Mesenchymal stem cell (in vitro differentiated cells and primary cell): ENCODE measurements at regions not wholly inside any gene's neighbourhood (a gene's known extent, or its start where the extent isn't known, plus 50 kb on each side); places are given as distances from the start of the nearest gene placed in this dataset.
"Not testable (repeated sequence)": the region's sequence is repeated elsewhere in the genome, so short reads cannot be mapped to it uniquely, and the experiment has no call there.

Source experiments
- DNase-seq: peaks from one replicate; pipeline ENCODE4 v3.0.0-alpha.2; 2013
- H2AFZ ChIP-seq: one replicate; pipeline ENCODE4 v1.6.1; 2013; ENCODE audit warnings: low read depth, mild to moderate bottlenecking, control low read depth, inconsistent platforms, low read length, moderate library complexity
- H2AK5ac ChIP-seq: 2 replicates; pipeline ENCODE4 v1.6.1; 2013; ENCODE audit warnings: low read length, moderate library complexity, mild to moderate bottlenecking, inconsistent platforms; ENCODE audit not compliant: severe bottlenecking
- H2BK120ac ChIP-seq: one replicate; pipeline ENCODE4 v1.6.1; 2013; ENCODE audit warnings: low read depth, mild to moderate bottlenecking, inconsistent platforms, low read length, moderate library complexity
- H2BK12ac ChIP-seq, 2 experiments: one replicate each; pipeline ENCODE4 v1.6.1; 2013; ENCODE audit warnings: inconsistent platforms in 2 of 2, low read length in 2 of 2, mild to moderate bottlenecking in 2 of 2, moderate library complexity in 2 of 2, control low read depth in 1 of 2
- H2BK15ac ChIP-seq: one replicate; pipeline ENCODE4 v1.6.1; 2013; ENCODE audit warnings: mild to moderate bottlenecking, low read depth, inconsistent platforms; ENCODE audit not compliant: poor library complexity, severe bottlenecking
- H2BK5ac ChIP-seq: 2 replicates; pipeline ENCODE4 v1.6.1; 2013; ENCODE audit warnings: low read depth, mild to moderate bottlenecking, low read length, control low read depth, inconsistent platforms; ENCODE audit not compliant: poor library complexity, severe bottlenecking
- H3K14ac ChIP-seq, 2 experiments: one replicate each; pipeline ENCODE4 v1.6.1; 2013; ENCODE audit warnings: inconsistent platforms in 2 of 2, low read length in 2 of 2, control low read depth in 1 of 2, mild to moderate bottlenecking in 1 of 2, moderate library complexity in 1 of 2
- H3K18ac ChIP-seq, 2 experiments: one replicate each; pipeline ENCODE4 v1.6.1; 2013; ENCODE audit warnings: inconsistent platforms in 2 of 2, low read length in 2 of 2, control low read depth in 1 of 2, low read depth in 1 of 2, mild to moderate bottlenecking in 1 of 2
- H3K23ac ChIP-seq, 2 experiments: one replicate each; pipeline ENCODE4 v1.6.1; 2013; ENCODE audit warnings: inconsistent platforms in 2 of 2, low read length in 2 of 2, mild to moderate bottlenecking in 2 of 2, moderate library complexity in 2 of 2, control low read depth in 1 of 2
- H3K27ac ChIP-seq: 2 replicates; pipeline ENCODE4 v1.5.1; 2013; ENCODE audit warnings: mild to moderate bottlenecking, moderate library complexity, low read length, control low read depth, inconsistent platforms; ENCODE audit not compliant: poor library complexity, severe bottlenecking
- H3K27me3 ChIP-seq, 2 experiments: 2 replicates each; pipeline versions ENCODE4 v1.6.1 to v1.7.0; 2013; ENCODE audit warnings: low read length in 2 of 2, mild to moderate bottlenecking in 2 of 2, moderate library complexity in 2 of 2, control low read depth in 1 of 2, inconsistent platforms in 1 of 2; ENCODE audit not compliant: control insufficient read depth in 1 of 2, insufficient read depth in 1 of 2
- H3K36me3 ChIP-seq, 2 experiments: 2 replicates each; pipeline versions ENCODE4 v1.6.1 to v1.7.0; 2013; ENCODE audit warnings: low read length in 2 of 2, control low read depth in 1 of 2, inconsistent platforms in 1 of 2, low read depth in 1 of 2, mild to moderate bottlenecking in 1 of 2; ENCODE audit not compliant: insufficient read depth in 2 of 2, control insufficient read depth in 1 of 2
- H3K4ac ChIP-seq, 2 experiments: one replicate each; pipeline ENCODE4 v1.6.1; 2013; ENCODE audit warnings: inconsistent platforms in 2 of 2, low read length in 2 of 2, mild to moderate bottlenecking in 2 of 2, moderate library complexity in 2 of 2, control low read depth in 1 of 2, low read depth in 1 of 2
- H3K4me1 ChIP-seq: 2 replicates; pipeline ENCODE4 v1.6.1; 2013; ENCODE audit warnings: low read depth, low read length, control low read depth; ENCODE audit not compliant: control insufficient read depth, insufficient read depth
- H3K4me2 ChIP-seq: 2 replicates; pipeline ENCODE4 v1.6.1; 2013; ENCODE audit warnings: low read length, mild to moderate bottlenecking, inconsistent platforms; ENCODE audit not compliant: poor library complexity, severe bottlenecking
- H3K4me3 ChIP-seq, 2 experiments: 2 replicates each; pipeline versions ENCODE4 v1.5.1 to v1.7.0; 2013; ENCODE audit warnings: low read length in 2 of 2, mild to moderate bottlenecking in 2 of 2, control low read depth in 1 of 2, low read depth in 1 of 2; ENCODE audit not compliant: insufficient read depth in 1 of 2
- H3K79me1 ChIP-seq: replicated peaks from 2 replicates; pipeline ENCODE4 v1.6.1; 2013; ENCODE audit warnings: mild to moderate bottlenecking, control low read depth, low read length, inconsistent platforms; ENCODE audit not compliant: poor library complexity, severe bottlenecking
- H3K9ac ChIP-seq: 2 replicates; pipeline ENCODE4 v1.7.0; 2013; ENCODE audit warnings: mild to moderate bottlenecking, low read length, moderate library complexity
- H3K9me3 ChIP-seq: 2 replicates; pipeline ENCODE4 v1.7.0; 2013; ENCODE audit warnings: mild to moderate bottlenecking, low read length; ENCODE audit not compliant: control insufficient read depth
- H4K8ac ChIP-seq: one replicate; pipeline ENCODE4 v1.6.1; 2013; ENCODE audit warnings: inconsistent platforms, mild to moderate bottlenecking, low read length, moderate library complexity
- H4K91ac ChIP-seq: one replicate; pipeline ENCODE4 v1.6.1; 2013; ENCODE audit warnings: mild to moderate bottlenecking, low read length, inconsistent platforms
- WGBS: methylation state at CpG from one replicate; pipeline ENCODE4 v1.1.7; 2013; ENCODE audit warnings: mixed read lengths; 5-methylcytosine and 5-hydroxymethylcytosine counted together

- Histone ChIP-seq H3K9ac (no peak overlapping the region), H2BK12ac (no peak overlapping the region), H2BK15ac (no peak overlapping the region), H3K14ac (no peak overlapping the region), H2AK5ac (no peak overlapping the region), H3K9me3 (no peaks in the 10 kb centered on the region), H3K4ac (no peak overlapping the region), H3K79me1 (no peaks in the 10 kb centered on the region), H3K4me2 (no peak overlapping the region), H3K18ac (no peak overlapping the region), H4K8ac (no peak overlapping the region), H3K36me3 (no peaks in the 10 kb centered on the region), H3K23ac (no peak overlapping the region), H3K27me3 (no peaks in the 10 kb centered on the region), H3K4me1 (peaks cover 6% of the 10 kb centered on the region), H3K27ac (no peak overlapping the region), H2BK5ac (no peak overlapping the region), H2BK120ac (no peak overlapping the region), H3K4me3 (no peak overlapping the region), H2AFZ (no peak overlapping the region), H4K91ac (no peak overlapping the region)
- WGBS, result 83% methylated on average over 2 of the region's 4 CpGs
- DNase-seq, result no peak
These were observed 56.0 kb downstream of the OLFML3 start for GRCh38 chr1:114035304-114035700.

- not testable (repeated sequence) for H3K36me3 ChIP-seq, H3K18ac ChIP-seq, H3K27ac ChIP-seq, H2BK12ac ChIP-seq, H2AFZ ChIP-seq, H4K8ac ChIP-seq, H3K4me3 ChIP-seq, H4K91ac ChIP-seq, H3K9me3 ChIP-seq, H3K4me2 ChIP-seq, H2BK120ac ChIP-seq, H3K9ac ChIP-seq, H3K14ac ChIP-seq, H2BK5ac ChIP-seq, H2BK15ac ChIP-seq, H3K4me1 ChIP-seq, H2AK5ac ChIP-seq, H3K23ac ChIP-seq, H3K27me3 ChIP-seq, DNase-seq, H3K79me1 ChIP-seq, H3K4ac ChIP-seq
- 53% methylated on average over 16 of the region's 17 CpGs for whole genome bisulfite sequencing
These were observed 57.8 kb downstream of the OLFML3 start for GRCh38 chr1:114036841-114037630.

- Histone ChIP-seq H3K9ac (no peak overlapping the region), H4K8ac (no peak overlapping the region), H2AK5ac (no peak overlapping the region), H3K79me1 (no peaks in the 10 kb centered on the region), H3K4me2 (no peak overlapping the region), H2BK12ac (no peak overlapping the region), H3K23ac (no peak overlapping the region), H3K27ac (no peak overlapping the region), H2BK15ac (no peak overlapping the region), H2BK120ac (no peak overlapping the region), H4K91ac (no peak overlapping the region), H2AFZ (no peak overlapping the region), H3K27me3 (peaks cover 0 to 5% of the 10 kb centered on the region in 2 experiments), H3K18ac (no peak overlapping the region), H2BK5ac (no peak overlapping the region), H3K14ac (no peak overlapping the region), H3K4me3 (no peak overlapping the region), H3K4me1 (peaks cover 5% of the 10 kb centered on the region), H3K4ac (no peak overlapping the region), H3K36me3 (peaks cover 0 to under 1% of the 10 kb centered on the region in 2 experiments), H3K9me3 (no peaks in the 10 kb centered on the region)
- DNase-seq, result no peak
- 58% methylated on average over 2 of the region's 2 CpGs for WGBS
These were observed 58.3 kb downstream of the OLFML3 start for GRCh38 chr1:114037631-114037890.

GRCh38 chr1:114037962-114038816 is 58.9 kb downstream of the OLFML3 start:
- H2BK15ac ChIP-seq, result no peak overlapping the region
- no peak overlapping the region for H3K9ac ChIP-seq
- H2AK5ac ChIP-seq, result no peak overlapping the region
- no peak overlapping the region for H2BK120ac ChIP-seq
- no peak overlapping the region for H2BK12ac ChIP-seq
- no peak overlapping the region for H3K18ac ChIP-seq
- no peak overlapping the region for H3K4ac ChIP-seq
- 44% methylated on average over 3 of the region's 3 CpGs for WGBS
- peaks cover 0 to 8% of the 10 kb centered on the region in 2 experiments for H3K27me3 ChIP-seq
- H3K36me3 ChIP-seq, result peaks cover 0 to 2% of the 10 kb centered on the region in 2 experiments
- H2AFZ ChIP-seq, result no peak overlapping the region
- H2BK5ac ChIP-seq, result no peak overlapping the region
- no peak for DNase-seq
- H3K9me3 ChIP-seq, result no peaks in the 10 kb centered on the region
- H3K4me3 ChIP-seq, result no peak overlapping the region
- no peak overlapping the region for H4K8ac ChIP-seq
- no peak overlapping the region for H4K91ac ChIP-seq
- H3K27ac ChIP-seq, result no peak overlapping the region
- H3K14ac ChIP-seq, result no peak overlapping the region
- no peak overlapping the region for H3K4me2 ChIP-seq
- H3K79me1 ChIP-seq, result no peaks in the 10 kb centered on the region
- H3K23ac ChIP-seq, result no peak overlapping the region
- H3K4me1 ChIP-seq, result peaks cover 2% of the 10 kb centered on the region
